HUES6 (cell line): ENCODE measurements at regions not wholly inside any gene's neighbourhood (a gene's known extent, or its start where the extent isn't known, plus 50 kb on each side); places are given as distances from the start of the nearest gene placed in this dataset.

Experiments used
- H3K27ac ChIP-seq: 2 replicates; pipeline ENCODE4 v1.7.0; 2013; ENCODE audit warnings: low read depth, mild to moderate bottlenecking, low read length, inconsistent platforms
- H3K27me3 ChIP-seq: 2 replicates; pipeline ENCODE4 v1.6.1; 2013; ENCODE audit warnings: low read length; ENCODE audit not compliant: control insufficient read depth, insufficient read depth
- H3K36me3 ChIP-seq: 2 replicates; pipeline ENCODE4 v1.6.1; 2013; ENCODE audit warnings: low read length; ENCODE audit not compliant: control insufficient read depth, insufficient read depth
- H3K4me1 ChIP-seq: 2 replicates; pipeline ENCODE4 v1.6.1; 2013; ENCODE audit warnings: low read length; ENCODE audit not compliant: control insufficient read depth, insufficient read depth
- H3K4me3 ChIP-seq: 2 replicates; pipeline ENCODE4 v1.5.1; 2013; ENCODE audit warnings: low read depth, low read length
- H3K9ac ChIP-seq: one replicate; pipeline ENCODE4 v1.6.1; 2013; ENCODE audit warnings: mild to moderate bottlenecking, low read length
- H3K9me3 ChIP-seq: 2 replicates; pipeline ENCODE4 v1.6.1; 2013; ENCODE audit warnings: low read depth, low read length; ENCODE audit not compliant: control insufficient read depth, insufficient read depth

DNA sequence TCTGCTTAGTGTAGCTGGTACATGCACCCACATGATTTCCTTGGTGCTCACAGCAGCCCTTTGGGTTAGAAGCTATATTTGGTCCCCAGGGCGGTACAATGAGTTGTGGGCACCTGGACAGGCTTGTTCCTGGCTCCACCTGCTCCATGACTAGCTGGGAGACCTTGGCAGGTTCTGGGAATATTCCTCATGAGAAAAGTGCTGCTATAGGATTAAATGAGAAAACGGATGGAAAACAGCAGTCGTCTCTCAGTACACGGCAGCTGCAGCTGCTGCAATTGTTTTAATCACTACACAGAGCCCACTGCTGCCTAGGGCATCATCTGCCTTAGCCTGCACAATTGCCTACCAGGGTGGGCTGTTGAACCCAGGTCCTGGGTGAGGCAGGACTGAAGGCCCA, 424.5 kb upstream of the B3GAT1 start:
- H3K9me3 ChIP-seq, result no peaks in the 10 kb centered on the region
- H3K4me3 ChIP-seq, result no peak overlapping the region
- H3K27me3 ChIP-seq, result peaks cover 6% of the 10 kb centered on the region; the same call in 1 of the 2 replicates
- no peak overlapping the region for H3K27ac ChIP-seq
- no peaks in the 10 kb centered on the region for H3K36me3 ChIP-seq
- no peak overlapping the region for H3K9ac ChIP-seq
- no peaks in the 10 kb centered on the region for H3K4me1 ChIP-seq

DNA sequence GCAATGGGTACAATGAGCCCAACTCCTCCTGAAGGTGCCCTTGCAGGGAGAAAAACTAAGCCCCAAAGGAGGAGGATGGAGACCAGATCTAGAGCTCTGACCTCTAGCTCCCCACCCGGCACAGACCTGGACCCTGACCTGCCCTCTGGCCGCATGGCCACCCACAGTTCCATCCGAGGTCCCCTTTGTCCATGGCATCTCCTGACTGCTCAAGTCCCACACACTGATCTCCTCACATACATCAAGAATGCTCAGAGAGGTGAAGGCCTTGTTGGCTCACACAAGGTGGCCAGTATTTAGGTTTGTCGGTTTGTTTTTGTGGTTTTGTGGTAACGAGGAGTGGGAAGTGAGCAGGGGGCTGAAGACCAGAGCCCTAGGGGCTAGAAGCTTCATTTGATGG, 423.5 kb upstream of the B3GAT1 start:
- no peak overlapping the region for H3K4me3 ChIP-seq
- no peaks in the 10 kb centered on the region for H3K4me1 ChIP-seq
- H3K9me3 ChIP-seq, result no peaks in the 10 kb centered on the region
- H3K9ac ChIP-seq, result no peak overlapping the region
- H3K27ac ChIP-seq, result no peak overlapping the region
- H3K36me3 ChIP-seq, result no peaks in the 10 kb centered on the region
- H3K27me3 ChIP-seq, result peaks cover 4% of the 10 kb centered on the region; the same call in 1 of the 2 replicates

DNA sequence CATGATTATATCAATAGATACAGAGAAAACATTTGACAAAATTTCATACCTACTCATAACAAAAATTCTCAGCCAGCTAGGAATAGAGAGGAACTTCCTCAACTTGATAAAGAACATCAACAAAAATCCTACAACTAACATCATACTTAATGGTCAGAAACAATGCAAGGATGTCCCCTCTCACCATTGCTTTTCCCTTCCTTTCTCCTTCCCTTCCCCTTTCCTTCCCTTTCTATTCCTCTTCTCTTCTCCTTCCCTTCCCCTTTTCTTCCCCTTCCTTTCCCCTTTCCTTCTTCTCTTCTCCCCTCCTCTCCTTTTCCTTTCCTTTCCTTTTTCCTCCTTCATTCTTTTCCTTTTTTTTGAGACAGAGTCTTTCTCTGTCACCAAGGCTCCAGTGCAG, 418.3 kb upstream of the B3GAT1 start:
- Histone ChIP-seq H3K36me3 (no peaks in the 10 kb centered on the region), H3K27ac (no peak overlapping the region), H3K9me3 (peaks cover 2% of the 10 kb centered on the region; the same call in 1 of the 2 replicates), H3K27me3 (no peaks in the 10 kb centered on the region), H3K4me3 (no peak overlapping the region), H3K4me1 (no peaks in the 10 kb centered on the region), H3K9ac (no peak overlapping the region)

DNA sequence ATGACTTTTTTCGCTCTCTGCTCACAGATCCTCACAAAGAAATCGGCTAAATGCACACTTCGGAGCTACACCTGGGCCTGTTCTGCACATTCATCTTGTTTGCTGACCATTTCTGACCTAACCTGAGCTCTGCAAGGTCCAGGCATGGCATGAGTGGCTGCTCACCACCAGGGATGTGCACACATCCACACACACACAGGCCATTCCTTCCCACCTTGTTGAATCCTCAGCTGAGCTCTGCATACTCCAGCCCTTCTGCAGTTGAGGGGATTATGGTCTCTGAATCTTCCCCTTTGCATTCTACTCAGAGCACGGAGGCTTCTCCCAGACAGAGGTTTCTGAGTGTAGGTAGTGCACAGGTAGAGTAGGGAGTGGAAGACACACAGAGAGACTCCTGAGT, 411.9 kb upstream of the B3GAT1 start:
- no peak overlapping the region for H3K27ac ChIP-seq
- no peaks in the 10 kb centered on the region for H3K36me3 ChIP-seq
- no peak overlapping the region for H3K9ac ChIP-seq
- peaks cover 8% of the 10 kb centered on the region for H3K4me1 ChIP-seq
- no peaks in the 10 kb centered on the region for H3K27me3 ChIP-seq
- H3K4me3 ChIP-seq, result no peak overlapping the region
- no peaks in the 10 kb centered on the region for H3K9me3 ChIP-seq

DNA sequence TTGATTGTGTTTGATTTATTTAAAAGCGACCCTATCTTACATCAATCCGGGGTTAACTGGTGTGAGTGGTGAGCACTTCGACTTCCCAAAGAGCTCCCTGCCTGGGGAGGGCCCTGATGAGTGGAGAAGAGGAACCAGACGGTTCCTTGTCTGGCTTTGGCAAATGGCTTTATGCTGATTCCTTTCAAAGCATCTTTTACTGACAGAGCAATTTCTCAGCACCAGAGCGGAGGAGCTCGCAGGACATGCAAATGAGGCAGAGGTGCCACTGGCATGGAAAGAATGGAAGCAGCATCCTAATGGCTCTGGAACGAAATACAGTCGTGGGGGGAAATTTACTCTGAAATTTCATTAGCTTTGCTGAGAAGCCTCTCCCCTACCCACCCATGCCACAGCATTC, 410.9 kb upstream of the B3GAT1 start:
- H3K36me3 ChIP-seq, result no peaks in the 10 kb centered on the region
- H3K4me1 ChIP-seq, result peaks cover 17% of the 10 kb centered on the region
- no peaks in the 10 kb centered on the region for H3K9me3 ChIP-seq
- no peak overlapping the region for H3K9ac ChIP-seq
- H3K4me3 ChIP-seq, result no peak overlapping the region
- H3K27ac ChIP-seq, result no peak overlapping the region
- H3K27me3 ChIP-seq, result no peaks in the 10 kb centered on the region

DNA sequence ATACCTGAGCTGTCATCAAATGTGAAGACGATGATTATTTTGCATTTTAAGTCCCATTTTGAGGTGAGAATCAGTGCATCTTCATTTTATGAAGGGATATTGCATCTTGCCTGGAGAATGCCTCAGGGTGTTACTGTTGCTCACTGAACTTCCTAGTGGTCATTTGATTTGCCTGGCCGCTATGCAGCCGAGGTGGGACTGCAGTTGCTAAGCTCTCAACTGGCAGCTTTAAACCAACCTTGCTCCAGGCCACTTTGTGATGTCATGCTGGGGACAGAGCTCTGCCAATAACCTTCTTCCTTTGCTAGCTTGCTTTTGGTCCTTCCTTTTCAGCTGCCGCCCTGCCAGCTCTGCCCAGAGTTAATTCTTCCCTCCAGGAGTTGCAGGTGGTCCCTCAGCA, 409.4 kb upstream of the B3GAT1 start:
- Histone ChIP-seq H3K4me3 (no peak overlapping the region), H3K27me3 (no peaks in the 10 kb centered on the region), H3K36me3 (no peaks in the 10 kb centered on the region), H3K9ac (no peak overlapping the region), H3K27ac (no peak overlapping the region), H3K4me1 (peaks cover 19% of the 10 kb centered on the region), H3K9me3 (no peaks in the 10 kb centered on the region)

DNA sequence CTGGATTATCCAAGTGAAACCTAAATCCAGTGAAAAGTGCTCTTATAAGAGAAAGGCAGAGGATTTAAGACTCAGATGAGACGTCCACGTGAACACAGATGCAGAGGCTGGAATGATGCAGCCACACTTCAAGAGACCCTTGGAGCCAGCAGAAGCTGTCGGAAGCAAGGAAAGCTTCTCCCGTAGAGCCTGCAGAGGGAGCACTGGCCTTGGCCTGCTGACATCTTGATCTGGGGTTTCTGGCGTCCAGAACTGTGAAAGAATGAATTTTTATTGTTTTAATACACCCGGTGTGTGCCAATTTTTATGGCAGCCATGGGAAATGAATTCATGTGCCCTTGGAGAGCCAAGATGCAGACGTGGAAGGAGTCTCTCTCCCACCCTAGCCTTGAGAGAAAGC, 407.0 kb upstream of the B3GAT1 start:
- H3K9me3 ChIP-seq, result no peaks in the 10 kb centered on the region
- H3K36me3 ChIP-seq, result no peaks in the 10 kb centered on the region
- peaks cover 19% of the 10 kb centered on the region for H3K4me1 ChIP-seq
- peak overlapping the region; percentile 27 for H3K9ac ChIP-seq
- H3K4me3 ChIP-seq, result no peak overlapping the region
- H3K27ac ChIP-seq, result no peak overlapping the region; the same call in 1 of the 2 replicates
- H3K27me3 ChIP-seq, result no peaks in the 10 kb centered on the region

DNA sequence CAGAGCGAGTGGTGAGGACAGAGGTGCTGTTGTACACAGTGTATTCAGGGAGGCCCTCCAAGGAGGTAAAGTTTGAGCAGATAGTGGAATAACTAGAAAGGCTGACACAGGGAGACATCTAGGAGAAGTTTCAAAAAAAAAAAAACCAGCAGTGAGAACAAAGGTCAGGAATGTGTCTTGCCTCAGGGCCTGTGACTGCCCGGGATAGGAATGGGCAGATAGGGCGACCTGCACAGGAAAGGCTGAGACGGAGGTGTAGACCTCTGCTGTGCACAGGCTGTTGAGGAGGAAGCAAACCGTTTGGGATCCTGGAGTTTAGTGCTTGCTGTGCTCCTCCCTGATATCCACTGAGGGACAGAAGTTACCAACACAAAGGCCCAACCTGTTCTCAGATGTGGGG, 406.5 kb upstream of the B3GAT1 start:
- no peak overlapping the region; the same call in 1 of the 2 replicates for H3K27ac ChIP-seq

DNA sequence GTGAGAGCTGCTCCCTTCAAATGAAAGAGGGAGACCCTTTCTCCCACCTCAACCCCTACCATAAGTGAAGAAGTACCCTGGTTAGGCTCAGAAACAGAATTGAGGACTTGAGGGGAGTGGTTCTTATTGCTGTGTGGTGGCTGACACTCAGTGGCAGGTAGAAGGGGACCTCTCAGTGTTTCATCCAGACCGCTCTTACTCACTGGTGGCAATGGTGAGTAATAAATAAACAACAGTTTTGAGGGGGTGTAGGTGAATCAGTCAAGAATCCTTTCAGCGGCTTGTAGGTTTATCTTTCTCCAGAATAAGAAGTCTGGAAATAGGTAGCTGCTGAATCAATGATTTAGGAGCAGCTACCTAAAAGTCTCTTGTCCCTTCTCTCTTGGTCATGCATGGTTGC, 403.4 kb upstream of the B3GAT1 start:
- Histone ChIP-seq H3K36me3 (no peaks in the 10 kb centered on the region), H3K9me3 (no peaks in the 10 kb centered on the region), H3K27ac (no peak overlapping the region), H3K27me3 (no peaks in the 10 kb centered on the region), H3K4me1 (peaks cover 19% of the 10 kb centered on the region), H3K9ac (no peak overlapping the region), H3K4me3 (no peak overlapping the region)

More for the DNA sequence above, 406.5 kb upstream of the B3GAT1 start:
- peaks cover 19% of the 10 kb centered on the region for H3K4me1 ChIP-seq
- no peak overlapping the region for H3K4me3 ChIP-seq
- no peaks in the 10 kb centered on the region for H3K9me3 ChIP-seq
- peak overlapping the region; percentile 27 for H3K9ac ChIP-seq
- H3K27me3 ChIP-seq, result no peaks in the 10 kb centered on the region
- H3K36me3 ChIP-seq, result no peaks in the 10 kb centered on the region

DNA sequence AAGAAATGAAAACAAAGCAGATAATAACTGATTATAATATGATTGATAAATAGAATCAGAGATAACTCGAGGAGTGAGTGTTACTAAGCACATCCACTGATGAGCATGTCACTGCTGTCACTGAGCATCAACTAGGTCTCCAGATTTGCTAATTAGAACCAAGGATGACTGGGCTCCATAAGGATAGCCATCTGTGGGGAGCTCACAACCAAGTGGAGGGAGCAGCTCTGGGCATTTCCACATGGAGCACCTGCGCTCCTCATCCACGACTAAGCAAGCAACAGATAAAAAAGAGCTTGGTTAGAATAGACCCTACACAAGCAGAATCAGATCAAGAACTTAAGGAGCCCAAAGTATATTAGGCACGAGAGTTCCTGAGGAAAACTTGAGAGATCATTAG, 396.0 kb upstream of the B3GAT1 start:
- Histone ChIP-seq H3K9me3 (no peaks in the 10 kb centered on the region), H3K4me3 (no peak overlapping the region), H3K27ac (no peak overlapping the region), H3K36me3 (no peaks in the 10 kb centered on the region), H3K27me3 (peaks cover 3% of the 10 kb centered on the region; the same call in 1 of the 2 replicates), H3K4me1 (no peaks in the 10 kb centered on the region), H3K9ac (no peak overlapping the region)

DNA sequence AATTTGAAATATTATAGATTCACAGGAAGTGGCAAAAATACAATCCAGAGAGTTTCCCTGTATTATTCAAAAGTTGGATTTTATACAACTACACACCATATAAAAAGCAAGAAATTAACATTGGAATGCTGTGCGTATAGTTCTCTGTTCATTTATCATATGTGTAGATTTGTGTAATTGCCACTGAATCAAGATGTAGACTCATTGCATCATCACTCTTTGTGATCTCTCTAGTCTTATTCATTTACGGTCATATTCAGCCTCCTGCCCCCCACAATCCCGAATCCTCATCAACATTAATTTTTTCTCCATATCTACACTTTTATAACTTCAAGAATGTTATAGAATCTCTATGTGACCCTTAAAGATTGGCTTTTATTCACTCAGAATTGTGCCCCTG, 390.6 kb upstream of the B3GAT1 start:
- Histone ChIP-seq H3K4me3 (no peak overlapping the region), H3K27me3 (peaks cover 6% of the 10 kb centered on the region; the same call in 1 of the 2 replicates), H3K9ac (no peak overlapping the region), H3K36me3 (no peaks in the 10 kb centered on the region), H3K9me3 (no peaks in the 10 kb centered on the region), H3K4me1 (peaks cover 17% of the 10 kb centered on the region), H3K27ac (no peak overlapping the region)

DNA sequence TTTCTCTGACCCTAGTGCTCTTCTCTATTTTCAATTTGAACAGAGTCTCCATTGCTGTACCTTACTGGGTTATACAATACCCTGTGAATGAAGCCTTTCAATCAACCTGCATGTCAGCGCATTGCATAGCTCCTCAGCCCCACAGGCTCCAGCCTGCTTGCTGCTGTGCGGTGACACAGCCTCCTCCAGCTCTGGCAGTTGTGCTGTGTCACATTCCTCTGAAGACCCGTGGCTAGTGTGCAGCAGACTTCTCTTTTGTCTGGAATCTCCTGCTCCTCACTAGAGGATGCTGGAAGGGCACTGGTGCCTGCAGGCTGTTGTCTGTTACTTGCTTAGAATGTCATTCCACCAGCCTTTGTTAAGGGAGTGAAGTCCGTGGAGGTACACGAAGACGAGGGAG, 390.1 kb upstream of the B3GAT1 start:
- no peak overlapping the region for H3K4me3 ChIP-seq
- H3K27me3 ChIP-seq, result peaks cover 6% of the 10 kb centered on the region; the same call in 1 of the 2 replicates
- no peak overlapping the region for H3K9ac ChIP-seq
- no peaks in the 10 kb centered on the region for H3K36me3 ChIP-seq
- no peaks in the 10 kb centered on the region for H3K9me3 ChIP-seq
- H3K4me1 ChIP-seq, result peaks cover 17% of the 10 kb centered on the region
- no peak overlapping the region for H3K27ac ChIP-seq
